H1 (cell line): ENCODE measurements at regions not wholly inside any gene's neighbourhood (a gene's known extent, or its start where the extent isn't known, plus 50 kb on each side); places are given as distances from the start of the nearest gene placed in this dataset.

ENCODE experiments used
- CTCF ChIA-PET: fragments of 300-600 bp; sonication (Branson Sonifier 250); formaldehyde crosslinking; loops from one replicate; lab custom pipeline; 2021; ENCODE audit not compliant: partially characterized antibody; lab: Charles Lee
- POLR2A ChIA-PET: fragments of 300-600 bp; sonication (Branson Sonifier 250); formaldehyde crosslinking; loops from one replicate; lab custom pipeline; 2021; ENCODE audit warnings: inconsistent platforms; ENCODE audit not compliant: partially characterized antibody; lab: Charles Lee
- DNase-seq, 2 experiments: peaks; one replicate each; pipeline versions ENCODE4 v3.0.0 to v3.0.0-alpha.2; 2010 to 2022; ENCODE audit warnings: low spot score in 2 of 2, low read depth in 1 of 2, mixed read lengths in 1 of 2
- FAIRE-seq: peaks from 2 replicates; lab custom pipeline; 2011; peaks lifted over from hg19 to GRCh38; lab: Jason Lieb, UNC
- H2AFZ ChIP-seq: 2 replicates; pipeline ENCODE4 v1.8.1; 2012; ENCODE audit warnings: low read length, inconsistent platforms
- H2AK5ac ChIP-seq: 2 replicates; pipeline ENCODE4 v1.6.1; 2013; ENCODE audit warnings: low read depth, low read length
- H2BK120ac ChIP-seq: replicated peaks from 2 replicates; pipeline ENCODE3; 2013; ENCODE audit warnings: low read depth, low read length, inconsistent platforms
- H2BK12ac ChIP-seq: 2 replicates; pipeline ENCODE4 v1.6.1; 2013; ENCODE audit warnings: low read depth, low read length
- H2BK15ac ChIP-seq: 2 replicates; pipeline ENCODE4 v1.6.1; 2013; ENCODE audit warnings: low read length
- H2BK20ac ChIP-seq: 2 replicates; pipeline ENCODE4 v1.6.1; 2013; ENCODE audit warnings: low read length
- H2BK5ac ChIP-seq: 2 replicates; pipeline ENCODE4 v1.6.1; 2013; ENCODE audit warnings: low read depth, low read length
- H3K14ac ChIP-seq: 2 replicates; pipeline ENCODE4 v1.6.1; 2013; ENCODE audit warnings: inconsistent platforms; ENCODE audit not compliant: insufficient read length
- H3K18ac ChIP-seq: 2 replicates; pipeline ENCODE4 v1.6.1; 2013; ENCODE audit warnings: low read length; ENCODE audit errors: extremely low read depth
- H3K23ac ChIP-seq: 2 replicates; pipeline ENCODE4 v1.6.1; 2013; ENCODE audit warnings: inconsistent platforms; ENCODE audit not compliant: insufficient read length
- H3K23me2 ChIP-seq: 2 replicates; pipeline ENCODE4 v1.6.1; 2013; ENCODE audit warnings: low read depth, low read length
- H3K27ac ChIP-seq: 2 replicates; pipeline ENCODE4 v1.6.1; 2011; ENCODE audit warnings: low read depth, low read length, inconsistent platforms
- H3K27me3 ChIP-seq, 4 experiments: replicated peaks in 1 of 4; 1 replicate in 1 of 4; 2 replicates in 3 of 4; pipeline versions ENCODE4 v1.6.1 to v1.8.1; 2011 to 2013; ENCODE audit warnings: low read length in 3 of 4, mild to moderate bottlenecking in 3 of 4, inconsistent platforms in 2 of 4, mixed read lengths in 2 of 4, moderate library complexity in 1 of 4; ENCODE audit not compliant: control insufficient read depth in 3 of 4, insufficient read depth in 3 of 4; ENCODE audit errors: extremely low read depth in 1 of 4
- H3K36me3 ChIP-seq, 4 experiments: 2 replicates each; pipeline versions ENCODE4 v1.6.1 to v1.8.1; 2011 to 2013; ENCODE audit warnings: mild to moderate bottlenecking in 4 of 4, low read length in 3 of 4, moderate library complexity in 2 of 4, control low read depth in 1 of 4, inconsistent platforms in 1 of 4; ENCODE audit not compliant: insufficient read depth in 4 of 4, control insufficient read depth in 2 of 4
- H3K4ac ChIP-seq: replicated peaks from 2 replicates; pipeline ENCODE3; 2013; ENCODE audit warnings: low read length, low read depth, mixed read lengths, inconsistent platforms; ENCODE audit not compliant: insufficient read length
- H3K4me1 ChIP-seq, 4 experiments: replicated peaks in 1 of 4; 1 replicate in 1 of 4; 2 replicates in 3 of 4; pipeline versions ENCODE4 v1.6.1 to v1.8.1; 2011 to 2013; ENCODE audit warnings: low read length in 3 of 4, inconsistent platforms in 2 of 4, mixed read lengths in 1 of 4; ENCODE audit not compliant: insufficient read depth in 4 of 4, control insufficient read depth in 3 of 4
- H3K4me2 ChIP-seq, 2 experiments: 2 replicates each; pipeline versions ENCODE4 v1.6.1 to v1.8.1; 2011 to 2013; ENCODE audit warnings: low read depth in 2 of 2, low read length in 2 of 2, control low read depth in 1 of 2, inconsistent platforms in 1 of 2, mild to moderate bottlenecking in 1 of 2; ENCODE audit not compliant: insufficient read depth in 1 of 2
- H3K4me3 ChIP-seq, 4 experiments: fragments of 200-600, 300-600 bp in 1 of 4; sonication (generic), shearing (Covaris generic), sonication (Bioruptor Twin) in 1 of 4; 2 replicates each; pipeline versions ENCODE4 v1.5.1 to v1.8.1; 2011 to 2016; ENCODE audit warnings: low read length in 4 of 4, low read depth in 3 of 4, control low read depth in 2 of 4, inconsistent platforms in 2 of 4, mild to moderate bottlenecking in 2 of 4, mixed read lengths in 1 of 4, moderate library complexity in 1 of 4; ENCODE audit not compliant: insufficient read depth in 2 of 4; ENCODE audit errors: extremely low read depth in 1 of 4
- H3K56ac ChIP-seq: replicated peaks from 2 replicates; pipeline ENCODE3; 2013; ENCODE audit warnings: low read depth, mild to moderate bottlenecking, mixed read lengths, low read length, inconsistent platforms; ENCODE audit not compliant: insufficient read length
- H3K79me1 ChIP-seq: 2 replicates; pipeline ENCODE4 v1.6.1; 2013; ENCODE audit warnings: low read depth, low read length, control low read depth
- H3K79me2 ChIP-seq, 2 experiments: 2 replicates each; pipeline versions ENCODE4 v1.6.1 to v1.8.1; 2012 to 2013; ENCODE audit warnings: low read length in 2 of 2, mild to moderate bottlenecking in 2 of 2, inconsistent platforms in 1 of 2; ENCODE audit not compliant: insufficient read depth in 2 of 2, control insufficient read depth in 1 of 2
- H3K9ac ChIP-seq, 4 experiments: replicated peaks in 1 of 4; 1 replicate in 1 of 4; 2 replicates in 3 of 4; pipeline versions ENCODE4 v1.6.1 to v1.8.1; 2011 to 2013; ENCODE audit warnings: low read depth in 3 of 4, low read length in 3 of 4, control low read depth in 2 of 4, mild to moderate bottlenecking in 2 of 4, moderate library complexity in 2 of 4, inconsistent platforms in 1 of 4; ENCODE audit errors: extremely low read depth in 1 of 4
- H3K9me3 ChIP-seq, 2 experiments: 2 replicates each; pipeline versions ENCODE4 v1.6.1 to v1.8.1; 2012 to 2013; ENCODE audit warnings: mild to moderate bottlenecking in 2 of 2, moderate library complexity in 2 of 2, control low read depth in 1 of 2, inconsistent platforms in 1 of 2, low read depth in 1 of 2, low read length in 1 of 2, mixed read lengths in 1 of 2; ENCODE audit not compliant: insufficient read depth in 2 of 2
- H4K20me1 ChIP-seq, 2 experiments: replicated peaks in 1 of 2; 2 replicates each; pipeline versions ENCODE3 to v1.8.1; 2011 to 2013; ENCODE audit warnings: inconsistent platforms in 2 of 2, low read length in 2 of 2, mild to moderate bottlenecking in 1 of 2; ENCODE audit not compliant: insufficient read depth in 2 of 2, control insufficient read depth in 1 of 2
- H4K5ac ChIP-seq: 2 replicates; pipeline ENCODE4 v1.6.1; 2013; ENCODE audit warnings: low read length, low read depth, mixed read lengths, inconsistent platforms; ENCODE audit not compliant: insufficient read length
- H4K8ac ChIP-seq: 2 replicates; pipeline ENCODE4 v1.8.0; 2013; ENCODE audit warnings: mild to moderate bottlenecking, moderate library complexity, low read length, inconsistent platforms; ENCODE audit not compliant: insufficient read depth; ENCODE audit errors: extremely low read depth
- H4K91ac ChIP-seq: replicated peaks from 2 replicates; pipeline ENCODE3; 2013; ENCODE audit warnings: low read length, mixed read lengths, inconsistent platforms; ENCODE audit not compliant: insufficient read length
- NRF1 ChIP-seq: IDR thresholded peaks from 2 replicates; pipeline ENCODE4 v1.6.1; 2011; ENCODE audit warnings: mild to moderate bottlenecking, low read depth, low read length, improper control_type of control experiment
- SIN3A ChIP-seq, 2 experiments: IDR thresholded peaks in 1 of 2; conservative IDR thresholded peaks in 1 of 2; 2 replicates each; pipeline ENCODE4 v1.6.1; 2011 to 2012; ENCODE audit warnings: low read length in 2 of 2, improper control_type of control experiment in 1 of 2, low read depth in 1 of 2, mild to moderate bottlenecking in 1 of 2
- SRF ChIP-seq: IDR thresholded peaks from 2 replicates; pipeline ENCODE4 v1.6.1; 2011; ENCODE audit warnings: mild to moderate bottlenecking, low read depth, low read length, moderate library complexity
- WGBS, 2 experiments: shearing (Covaris generic) in 1 of 2; methylation state at CpG; one replicate each; pipeline versions ENCODE4 v1.1.6 to v1.1.7; 2013 to 2015; ENCODE audit warnings: low lambda C conversion rate in 2 of 2, mixed read lengths in 2 of 2, inconsistent platforms in 1 of 2, low coverage in 1 of 2, missing lambda C conversion rate in 1 of 2; ENCODE audit not compliant: insufficient replicate concordance in 2 of 2, insufficient coverage in 1 of 2, insufficient read length in 1 of 2; ENCODE audit errors: extremely low coverage in 1 of 2, missing lambda C conversion rate in 1 of 2; 5-methylcytosine and 5-hydroxymethylcytosine counted together

GRCh38 chr10:3881622-3882021, 96.6 kb upstream of the KLF6 start:
- no peak overlapping the region for H3K14ac ChIP-seq
- TF ChIP-seq NRF1 (no peak), SRF (no peak), SIN3A (conservative IDR thresholded peaks at IDR 0.05 in 1 of 2, IDR thresholded peaks at IDR 0.05 in 1 of 2; ENCODE audit: low read depth in 1 of 2, low read length in 2 of 2) (no peak)
- peaks cover 0 to 11% (median 5%) of the 10 kb centered on the region in 4 experiments; a peak in 5 of 7 replicates for H3K4me1 ChIP-seq
- H3K9ac ChIP-seq, result no peak overlapping the region
- H3K4me2 ChIP-seq, result no peak overlapping the region
- POLR2A ChIA-PET, result no interaction called here
- no peaks in the 10 kb centered on the region for H3K36me3 ChIP-seq
- no peak for FAIRE-seq
- H3K79me2 ChIP-seq, result no peaks in the 10 kb centered on the region
- WGBS, 2 experiments, result 92% methylated on average over 3 of the region's 3 CpGs; no CpG with 5 or more reads in 1 of the 2 experiments
- H4K20me1 ChIP-seq, result no peaks in the 10 kb centered on the region
- H2BK5ac ChIP-seq, result no peak overlapping the region
- H3K23ac ChIP-seq, result no peak overlapping the region
- no peaks in the 10 kb centered on the region for H3K23me2 ChIP-seq
- no peak for DNase-seq
- no peak overlapping the region for H2BK120ac ChIP-seq
- CTCF ChIA-PET, result no interaction called here
- H3K79me1 ChIP-seq, result no peaks in the 10 kb centered on the region
- no peaks in the 10 kb centered on the region for H3K27me3 ChIP-seq
- H3K9me3 ChIP-seq, result no peaks in the 10 kb centered on the region
- no peak overlapping the region for H3K4ac ChIP-seq
- H4K8ac ChIP-seq, result no peak overlapping the region
- no peak overlapping the region for H3K27ac ChIP-seq
- H3K18ac ChIP-seq, result no peak overlapping the region
- no peak overlapping the region for H4K5ac ChIP-seq
- no peak overlapping the region for H2AFZ ChIP-seq
- H2BK15ac ChIP-seq, result no peak overlapping the region
- H3K4me3 ChIP-seq, result no peak overlapping the region
- H2BK20ac ChIP-seq, result no peak overlapping the region
- H4K91ac ChIP-seq, result no peak overlapping the region
- H2AK5ac ChIP-seq, result no peak overlapping the region
- no peak overlapping the region for H2BK12ac ChIP-seq
- no peak overlapping the region for H3K56ac ChIP-seq
